LoVo (cell line): ENCODE measurements at regions not wholly inside any gene's neighbourhood (a gene's known extent, or its start where the extent isn't known, plus 50 kb on each side); places are given as distances from the start of the nearest gene placed in this dataset.

ENCODE experiments used
- DNase-seq: peaks from one replicate; pipeline ENCODE4 v3.0.0-alpha.2; 2016; ENCODE audit warnings: low spot score

- no peak for DNase-seq
Measured at GRCh38 chr19:32176591-32176990, 168.8 kb upstream of the ZNF507 start.

- DNase-seq, result no peak
Measured at GRCh38 chr19:32177686-32178085, 167.7 kb upstream of the ZNF507 start.

GRCh38 chr19:32178401-32178800 is 167.0 kb upstream of the ZNF507 start:
- no peak for DNase-seq

GRCh38 chr19:32178956-32179355 is 166.5 kb upstream of the ZNF507 start:
- DNase-seq, result no peak

- DNase-seq, result no peak
Measured at GRCh38 chr19:32181216-32181920, 164.0 kb upstream of the ZNF507 start.

GRCh38 chr19:32186542-32187330 is 158.7 kb upstream of the ZNF507 start:
- DNase-seq, result no peak

GRCh38 chr19:32188921-32189320 is 156.5 kb upstream of the ZNF507 start:
- DNase-seq, result no peak

- no peak for DNase-seq
Measured at GRCh38 chr19:32189956-32190706, 155.3 kb upstream of the ZNF507 start.

GRCh38 chr19:32191921-32192320 is 153.5 kb upstream of the ZNF507 start:
- DNase-seq, result no peak

- no peak for DNase-seq
Measured at GRCh38 chr19:32195706-32196610, 149.5 kb upstream of the ZNF507 start.

GRCh38 chr19:32196690-32197420 is 148.6 kb upstream of the ZNF507 start:
- no peak for DNase-seq

GRCh38 chr19:32197896-32198882 is 147.2 kb upstream of the ZNF507 start:
- DNase-seq, result no peak

- DNase-seq, result no peak
Measured at GRCh38 chr19:32199501-32200040, 145.8 kb upstream of the ZNF507 start.

GRCh38 chr19:32200312-32201038 is 144.9 kb upstream of the ZNF507 start:
- no peak for DNase-seq

GRCh38 chr19:32201211-32201610 is 144.2 kb upstream of the ZNF507 start:
- no peak for DNase-seq

GRCh38 chr19:32201636-32202051 is 143.8 kb upstream of the ZNF507 start:
- no peak for DNase-seq

GRCh38 chr19:32202244-32202643 is 143.2 kb upstream of the ZNF507 start:
- DNase-seq, result no peak

- no peak for DNase-seq
Measured at GRCh38 chr19:32203161-32203560, 142.2 kb upstream of the ZNF507 start.

GRCh38 chr19:32206065-32206464 is 139.3 kb upstream of the ZNF507 start:
- DNase-seq, result no peak
